OCI-LY7 (cell line): ENCODE measurements at regions not wholly inside any gene's neighbourhood (a gene's known extent, or its start where the extent isn't known, plus 50 kb on each side); places are given as distances from the start of the nearest gene placed in this dataset.

Experiments used
- CTCF ChIP-seq: fragments of 200-600 bp; sonication (generic); conservative IDR thresholded peaks from 2 replicates; pipeline ENCODE4 v1.5.1; 2014; ENCODE audit warnings: mild to moderate bottlenecking, antibody characterized with exemption, low read length, moderate library complexity, mixed read lengths
- EZH2phosphoT487 ChIP-seq: fragments of 200-600 bp; sonication (generic); IDR thresholded peaks from 2 replicates; pipeline ENCODE4 v1.6.1; 2018; ENCODE audit warnings: low read depth, borderline replicate concordance, mild to moderate bottlenecking, mixed run types, antibody characterized with exemption, low read length, moderate library complexity, mixed read lengths

GRCh38 chr5:162436055-162436454 lies 368.5 kb downstream of the GABRG2 start:
- no peak for TF ChIP-seq CTCF
- no peak for TF ChIP-seq EZH2phosphoT487
